Endodermal cell (in vitro differentiated cells): ENCODE measurements at regions not wholly inside any gene's neighbourhood (a gene's known extent, or its start where the extent isn't known, plus 50 kb on each side); places are given as distances from the start of the nearest gene placed in this dataset.

ENCODE experiments used
- DNase-seq: peaks from one replicate; pipeline ENCODE4 v3.0.0-alpha.2; 2017
- H3K27ac ChIP-seq: 2 replicates; pipeline ENCODE4 v1.5.1; 2013; ENCODE audit warnings: mild to moderate bottlenecking, low read depth, low read length, moderate library complexity
- H3K27me3 ChIP-seq: 2 replicates; pipeline ENCODE4 v1.6.1; 2013; ENCODE audit warnings: mild to moderate bottlenecking, low read length, moderate library complexity; ENCODE audit not compliant: insufficient read depth, control insufficient read depth, poor library complexity, severe bottlenecking
- H3K36me3 ChIP-seq: 2 replicates; pipeline ENCODE4 v1.7.0; 2013; ENCODE audit warnings: mild to moderate bottlenecking, low read length, moderate library complexity; ENCODE audit not compliant: control insufficient read depth, insufficient read depth
- H3K4me1 ChIP-seq: one replicate; pipeline ENCODE4 v1.7.0; 2013; ENCODE audit warnings: low read length; ENCODE audit not compliant: control insufficient read depth, insufficient read depth
- H3K4me3 ChIP-seq: 2 replicates; pipeline ENCODE4 v1.5.1; 2013; ENCODE audit warnings: mild to moderate bottlenecking, low read length, moderate library complexity
- H3K9ac ChIP-seq: 2 replicates; pipeline ENCODE4 v1.6.1; 2013; ENCODE audit warnings: mild to moderate bottlenecking, low read length, moderate library complexity; ENCODE audit not compliant: poor library complexity, severe bottlenecking; ENCODE audit errors: extremely low read depth
- H3K9me3 ChIP-seq: 2 replicates; pipeline ENCODE4 v1.6.1; 2013; ENCODE audit warnings: mild to moderate bottlenecking, low read length, moderate library complexity; ENCODE audit not compliant: control insufficient read depth
- H3K27ac Mint-ChIP-seq: 2 replicates; pipeline ENCODE4 v1.8.0; 2020; ENCODE audit warnings: mixed read lengths
- H3K27me3 Mint-ChIP-seq: 2 replicates; pipeline ENCODE4 v1.8.0; 2021; ENCODE audit warnings: mild to moderate bottlenecking, mixed read lengths; ENCODE audit not compliant: insufficient read depth
- H3K36me3 Mint-ChIP-seq: 2 replicates; pipeline ENCODE4 v1.8.0; 2020; ENCODE audit warnings: low read depth, mixed read lengths
- H3K4me1 Mint-ChIP-seq: 2 replicates; pipeline ENCODE4 v1.8.0; 2020; ENCODE audit warnings: mixed read lengths
- H3K4me3 Mint-ChIP-seq: 2 replicates; pipeline ENCODE4 v1.8.0; 2020; ENCODE audit warnings: mild to moderate bottlenecking, moderate library complexity, mixed read lengths
- H3K9me3 Mint-ChIP-seq: 2 replicates; pipeline ENCODE4 v1.8.0; 2020; ENCODE audit warnings: mild to moderate bottlenecking, mixed read lengths
- WGBS, 2 experiments: methylation state at CpG; one replicate each; pipeline versions ENCODE4 v1.1.5 to v1.1.7; 2013; ENCODE audit warnings: missing lambda C conversion rate in 2 of 2, mixed read lengths in 1 of 2; ENCODE audit not compliant: insufficient coverage in 1 of 2, insufficient read length in 1 of 2; 5-methylcytosine and 5-hydroxymethylcytosine counted together
- TF ChIP-seq, protein P1 (sequence below): fragments of 200-600 bp; sonication (generic); conservative IDR thresholded peaks from 2 replicates; pipeline ENCODE4 v1.5.0; 2021; ENCODE audit warnings: antibody characterized with exemption, mild to moderate bottlenecking

DNA sequence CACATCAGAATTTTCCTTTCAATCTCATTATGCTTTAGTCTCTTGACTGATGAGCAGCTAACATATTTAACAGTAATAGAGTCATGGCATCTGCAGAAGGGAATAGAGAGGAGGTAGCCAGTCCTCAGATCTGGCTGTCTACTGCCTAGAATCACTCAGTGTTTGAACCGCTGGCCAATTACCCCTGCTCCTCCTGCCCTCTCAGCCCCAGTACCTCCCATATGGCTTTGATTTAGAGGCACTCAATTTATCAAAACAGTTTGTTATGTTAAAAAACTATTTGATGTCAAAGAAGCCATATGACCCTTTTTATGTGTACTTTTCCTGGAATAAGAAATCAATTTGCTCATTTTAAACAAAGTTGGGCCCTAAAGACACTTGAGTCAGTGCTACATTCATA lies 355.2 kb downstream of the CMPK2 start:
- Histone ChIP-seq H3K9ac (no peak overlapping the region), H3K27ac (no peak overlapping the region), H3K4me3 (no peak overlapping the region), H3K9me3 (no peaks in the 10 kb centered on the region), H3K36me3 (no peaks in the 10 kb centered on the region), H3K4me1 (no peaks in the 10 kb centered on the region), H3K27me3 (no peaks in the 10 kb centered on the region)
- Mint-ChIP-seq H3K36me3 (no peaks in the 10 kb centered on the region), H3K4me1 (no peaks in the 10 kb centered on the region), H3K9me3 (no peaks in the 10 kb centered on the region), H3K27ac (no peak overlapping the region), H3K4me3 (no peak overlapping the region), H3K27me3 (no peaks in the 10 kb centered on the region)
- WGBS, 2 experiments, result 86% methylated on average over 1 of the region's 1 CpG; no CpG with 5 or more reads in 1 of the 2 experiments
- no peak for DNase-seq
- TF ChIP-seq, protein P1, sequence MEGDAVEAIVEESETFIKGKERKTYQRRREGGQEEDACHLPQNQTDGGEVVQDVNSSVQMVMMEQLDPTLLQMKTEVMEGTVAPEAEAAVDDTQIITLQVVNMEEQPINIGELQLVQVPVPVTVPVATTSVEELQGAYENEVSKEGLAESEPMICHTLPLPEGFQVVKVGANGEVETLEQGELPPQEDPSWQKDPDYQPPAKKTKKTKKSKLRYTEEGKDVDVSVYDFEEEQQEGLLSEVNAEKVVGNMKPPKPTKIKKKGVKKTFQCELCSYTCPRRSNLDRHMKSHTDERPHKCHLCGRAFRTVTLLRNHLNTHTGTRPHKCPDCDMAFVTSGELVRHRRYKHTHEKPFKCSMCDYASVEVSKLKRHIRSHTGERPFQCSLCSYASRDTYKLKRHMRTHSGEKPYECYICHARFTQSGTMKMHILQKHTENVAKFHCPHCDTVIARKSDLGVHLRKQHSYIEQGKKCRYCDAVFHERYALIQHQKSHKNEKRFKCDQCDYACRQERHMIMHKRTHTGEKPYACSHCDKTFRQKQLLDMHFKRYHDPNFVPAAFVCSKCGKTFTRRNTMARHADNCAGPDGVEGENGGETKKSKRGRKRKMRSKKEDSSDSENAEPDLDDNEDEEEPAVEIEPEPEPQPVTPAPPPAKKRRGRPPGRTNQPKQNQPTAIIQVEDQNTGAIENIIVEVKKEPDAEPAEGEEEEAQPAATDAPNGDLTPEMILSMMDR, result no peak

DNA sequence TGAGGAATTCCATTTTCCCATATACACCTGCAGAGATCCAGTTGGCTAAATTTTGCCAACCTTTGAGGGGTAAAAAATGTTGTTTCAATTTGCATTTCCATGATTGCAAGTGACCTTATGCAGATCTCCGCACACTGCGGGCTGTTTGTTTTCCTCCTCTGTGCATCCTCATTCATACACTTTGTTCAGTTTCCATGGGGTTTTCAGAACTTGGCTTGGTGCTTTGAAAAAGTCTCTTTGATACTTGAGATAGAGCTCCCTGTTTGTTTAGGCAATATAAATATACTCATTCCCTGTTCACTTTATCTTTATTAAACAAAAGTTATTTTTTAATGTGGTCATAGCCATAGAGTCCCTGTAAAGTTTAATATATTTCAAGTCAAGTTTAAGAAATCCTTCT lies 353.1 kb downstream of the CMPK2 start:
- H3K4me3 ChIP-seq, result no peak overlapping the region
- H3K27me3 ChIP-seq, result no peaks in the 10 kb centered on the region
- H3K27me3 Mint-ChIP-seq, result no peaks in the 10 kb centered on the region
- H3K4me1 Mint-ChIP-seq, result no peaks in the 10 kb centered on the region
- no peak overlapping the region for H3K9ac ChIP-seq
- H3K27ac Mint-ChIP-seq, result no peak overlapping the region
- TF ChIP-seq, protein P1, result no peak
- H3K36me3 Mint-ChIP-seq, result no peaks in the 10 kb centered on the region
- WGBS, 2 experiments, result 90% methylated on average over 2 of the region's 2 CpGs; no CpG with 5 or more reads in 1 of the 2 experiments
- no peak overlapping the region for H3K27ac ChIP-seq
- no peaks in the 10 kb centered on the region for H3K9me3 ChIP-seq
- DNase-seq, result no peak
- no peaks in the 10 kb centered on the region for H3K36me3 ChIP-seq
- H3K9me3 Mint-ChIP-seq, result no peaks in the 10 kb centered on the region
- H3K4me1 ChIP-seq, result no peaks in the 10 kb centered on the region
- H3K4me3 Mint-ChIP-seq, result no peak overlapping the region

DNA sequence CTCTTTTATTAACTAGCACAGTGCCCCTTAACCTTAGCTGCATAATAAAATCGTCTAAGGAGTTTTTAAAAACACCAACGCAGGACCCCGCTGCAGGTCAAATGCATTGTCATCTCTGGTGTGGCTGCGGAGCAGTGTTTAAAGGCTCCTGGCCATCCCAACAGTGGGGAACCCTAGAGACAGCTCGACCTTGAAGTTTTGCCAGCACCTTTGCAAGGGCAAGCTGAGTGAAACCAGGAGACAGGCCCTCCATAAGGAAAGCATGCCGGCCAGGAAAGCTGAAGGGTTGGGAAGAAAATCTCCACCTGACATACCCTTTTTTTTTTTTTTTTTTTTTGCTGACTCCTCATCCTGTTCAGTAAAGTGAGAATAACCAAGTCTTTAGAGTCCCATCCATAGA lies 349.0 kb downstream of the CMPK2 start:
- Mint-ChIP-seq H3K4me1 (no peaks in the 10 kb centered on the region), H3K36me3 (no peaks in the 10 kb centered on the region), H3K27ac (no peak overlapping the region), H3K4me3 (no peak overlapping the region), H3K9me3 (no peaks in the 10 kb centered on the region), H3K27me3 (no peaks in the 10 kb centered on the region)
- H3K4me3 ChIP-seq, result no peak overlapping the region
- H3K9ac ChIP-seq, result no peak overlapping the region
- H3K9me3 ChIP-seq, result no peaks in the 10 kb centered on the region
- TF ChIP-seq, protein P1, result no peak
- DNase-seq, result no peak
- 91 to 100% methylated on average over 1 to 6 of the region's 6 CpGs for WGBS, 2 experiments
- no peaks in the 10 kb centered on the region for H3K4me1 ChIP-seq
- no peaks in the 10 kb centered on the region for H3K27me3 ChIP-seq
- H3K27ac ChIP-seq, result no peak overlapping the region
- no peaks in the 10 kb centered on the region for H3K36me3 ChIP-seq
